HT-29 (cell line): ENCODE measurements at regions not wholly inside any gene's neighbourhood (a gene's known extent, or its start where the extent isn't known, plus 50 kb on each side); places are given as distances from the start of the nearest gene placed in this dataset.
"Not testable (repeated sequence)": the region's sequence is repeated elsewhere in the genome, so short reads cannot be mapped to it uniquely, and the experiment has no call there.

Source experiments
- DNase-seq: peaks from one replicate; pipeline ENCODE4 v3.0.0-alpha.2; 2015; ENCODE audit warnings: low spot score

DNA sequence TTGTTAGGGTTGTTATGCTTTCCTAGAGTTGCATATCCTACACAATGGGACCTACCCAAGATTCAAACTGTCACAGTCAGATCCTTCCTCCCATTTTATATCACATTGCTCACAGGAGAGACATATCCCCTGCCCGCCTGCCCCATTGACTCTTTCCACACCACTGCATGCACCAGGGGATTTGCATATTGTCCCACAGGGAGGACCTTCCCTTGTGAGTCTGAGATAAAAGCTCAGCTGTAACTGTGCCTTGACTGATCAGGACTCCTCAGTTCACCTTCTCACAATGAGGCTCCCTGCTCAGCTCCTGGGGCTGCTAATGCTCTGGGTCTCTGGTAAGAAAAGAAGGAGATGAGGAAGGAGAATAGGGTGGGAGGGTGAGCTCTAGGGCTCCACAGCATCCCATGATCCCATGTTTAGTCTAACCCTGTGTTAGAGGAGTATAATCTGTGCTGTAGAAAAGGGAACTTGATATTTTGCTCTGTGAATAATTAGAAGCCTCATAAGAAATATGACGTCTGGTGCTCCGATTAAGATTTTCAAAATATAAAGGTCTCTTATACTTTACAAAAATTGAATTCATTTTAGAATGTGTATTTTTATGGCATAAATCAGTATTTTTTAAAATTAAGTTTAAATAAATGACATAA, 1268.4 kb downstream of the RPIA start:
- DNase-seq: not testable (repeated sequence)

GRCh38 chr2:89960570-89960969, 1269.1 kb downstream of the RPIA start:
- DNase-seq: not testable (repeated sequence)

DNA sequence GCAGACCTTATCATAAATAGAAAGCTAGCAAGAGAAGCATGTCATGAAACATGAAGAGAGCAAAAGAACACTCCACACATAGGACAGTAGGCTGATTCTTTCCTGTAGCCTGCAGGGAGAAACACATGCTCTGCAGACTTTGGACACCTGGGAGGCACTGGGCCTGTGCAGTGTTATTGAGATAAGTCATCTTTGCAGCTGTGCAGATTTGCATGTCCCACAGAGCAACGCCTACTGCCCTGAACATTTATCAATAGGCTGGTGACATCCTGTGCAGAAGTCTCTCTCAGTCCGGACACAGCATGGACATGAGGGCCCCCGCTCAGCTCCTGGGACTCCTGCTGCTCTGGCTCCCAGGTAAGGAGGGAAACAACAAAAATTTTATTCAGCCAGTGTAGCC, 1277.1 kb downstream of the RPIA start:
- DNase-seq: not testable (repeated sequence)

- DNase-seq: not testable (repeated sequence)
These were observed 1277.7 kb downstream of the RPIA start for GRCh38 chr2:89969190-89969589.

GRCh38 chr2:89973849-89974248, 1282.4 kb downstream of the RPIA start:
- DNase-seq: not testable (repeated sequence)

- not testable (repeated sequence) for DNase-seq
These were observed 1288.5 kb downstream of the RPIA start for GRCh38 chr2:89979826-89980537.

GRCh38 chr2:89982246-89982645, 1290.8 kb downstream of the RPIA start:
- not testable (repeated sequence) for DNase-seq

DNA sequence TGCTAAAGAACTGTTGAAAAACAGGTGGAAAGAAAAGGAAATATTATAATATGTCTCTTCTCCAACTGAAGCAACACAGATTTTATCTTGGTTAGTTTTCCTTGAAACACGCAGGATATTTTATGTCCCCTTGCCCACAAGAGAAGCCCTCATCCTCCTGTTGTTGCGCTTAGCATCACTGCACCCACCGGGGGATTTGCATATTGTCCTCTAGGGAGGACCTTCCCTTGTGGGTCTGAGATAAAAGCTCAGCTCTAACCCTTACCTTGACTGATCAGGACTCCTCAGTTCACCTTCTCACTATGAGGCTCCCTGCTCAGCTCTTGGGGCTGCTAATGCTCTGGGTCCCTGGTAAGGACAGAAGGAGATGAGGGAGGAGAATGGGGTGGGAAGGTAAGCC, 1294.2 kb downstream of the RPIA start:
- DNase-seq: not testable (repeated sequence)

DNA sequence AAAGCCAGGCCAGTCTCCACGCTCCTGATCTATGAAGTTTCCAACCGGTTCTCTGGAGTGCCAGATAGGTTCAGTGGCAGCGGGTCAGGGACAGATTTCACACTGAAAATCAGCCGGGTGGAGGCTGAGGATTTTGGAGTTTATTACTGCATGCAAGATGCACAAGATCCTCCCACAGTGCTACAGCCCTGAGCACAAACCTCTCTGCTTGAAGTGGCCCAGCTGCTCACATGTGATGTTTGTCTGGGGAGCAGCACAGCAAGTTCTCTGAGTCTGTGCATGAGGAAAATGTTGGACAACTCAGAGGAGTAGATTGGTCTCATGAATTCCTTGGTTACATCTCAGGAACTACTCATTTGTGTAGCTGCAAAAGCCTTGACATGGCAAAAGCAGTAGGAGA, 1295.1 kb downstream of the RPIA start:
- not testable (repeated sequence) for DNase-seq

GRCh38 chr2:89996779-89997178, 1305.3 kb downstream of the RPIA start:
- DNase-seq: not testable (repeated sequence)

- DNase-seq: not testable (repeated sequence)
These were observed 1313.1 kb downstream of the RPIA start for GRCh38 chr2:90004553-90004952.

DNA sequence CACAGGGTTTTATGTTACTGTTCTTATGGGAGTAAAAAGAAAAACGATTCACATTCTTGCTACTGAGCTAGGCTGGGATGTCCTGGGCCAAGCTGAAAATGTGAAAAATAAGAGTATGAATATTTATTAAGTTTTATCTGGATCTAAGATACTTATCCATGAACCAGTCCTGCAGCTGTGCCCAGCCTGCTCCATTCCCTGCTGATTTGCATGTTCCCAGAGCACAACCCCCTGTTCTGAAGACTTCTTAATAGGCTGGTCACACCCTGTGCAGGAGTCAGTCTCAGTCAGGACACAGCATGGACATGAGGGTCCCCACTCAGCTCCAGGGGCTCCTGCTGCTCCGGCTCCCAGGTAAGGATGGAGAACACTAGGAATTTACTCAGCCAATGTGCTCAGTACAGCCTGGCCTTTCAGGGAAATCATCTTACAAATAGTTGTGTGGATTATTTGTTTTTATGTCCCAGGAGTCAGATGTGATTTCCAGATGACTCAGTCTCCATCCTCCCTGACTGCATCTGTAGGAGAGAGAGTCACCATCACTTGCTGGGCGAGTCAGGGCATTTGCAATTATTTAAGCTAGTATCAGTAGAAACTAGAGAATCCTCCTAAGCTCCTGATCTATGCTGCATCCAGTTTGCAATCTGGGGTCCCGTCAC, 1319.1 kb downstream of the RPIA start:
- DNase-seq: not testable (repeated sequence)

- not testable (repeated sequence) for DNase-seq
These were observed 1319.6 kb downstream of the RPIA start for GRCh38 chr2:90011101-90011443.

DNA sequence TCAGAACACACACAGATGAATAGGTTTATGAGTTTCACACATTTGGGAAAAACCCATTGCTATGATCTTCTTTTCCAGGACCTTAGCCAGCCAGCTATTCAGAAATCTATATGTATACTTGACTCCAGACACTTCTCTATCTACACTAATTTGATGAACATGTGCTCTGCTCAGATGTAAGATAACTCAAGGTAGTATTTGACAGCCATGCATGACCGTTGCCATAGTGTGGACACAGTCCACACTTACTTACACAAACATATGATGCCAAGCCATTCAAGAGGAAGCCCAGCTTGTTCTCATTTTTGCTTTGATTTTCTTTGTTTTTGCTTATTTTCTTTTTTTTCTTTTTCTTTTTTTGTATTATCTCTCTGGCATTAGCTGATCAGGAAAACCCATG, 1328.4 kb downstream of the RPIA start:
- DNase-seq: not testable (repeated sequence)

DNA sequence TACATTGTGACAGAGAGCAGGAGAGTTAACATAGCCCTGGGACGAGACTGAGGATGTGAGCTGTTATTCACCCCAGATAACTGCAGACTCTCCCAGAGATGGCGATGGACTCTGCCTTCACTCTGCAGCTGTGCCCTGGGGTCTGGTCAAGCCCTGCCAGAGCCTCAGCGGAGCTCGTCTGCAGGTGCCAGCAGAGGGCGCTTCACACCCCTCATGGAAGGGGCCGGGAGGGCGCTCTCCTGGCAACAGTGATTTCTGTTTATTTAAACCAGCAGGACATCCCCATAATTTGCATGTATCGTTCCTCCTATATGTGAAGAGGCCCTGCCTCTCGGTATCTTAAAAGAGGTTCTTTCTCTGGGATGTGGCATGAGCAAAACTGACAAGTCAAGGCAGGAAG, 1329.8 kb downstream of the RPIA start:
- DNase-seq: not testable (repeated sequence)

DNA sequence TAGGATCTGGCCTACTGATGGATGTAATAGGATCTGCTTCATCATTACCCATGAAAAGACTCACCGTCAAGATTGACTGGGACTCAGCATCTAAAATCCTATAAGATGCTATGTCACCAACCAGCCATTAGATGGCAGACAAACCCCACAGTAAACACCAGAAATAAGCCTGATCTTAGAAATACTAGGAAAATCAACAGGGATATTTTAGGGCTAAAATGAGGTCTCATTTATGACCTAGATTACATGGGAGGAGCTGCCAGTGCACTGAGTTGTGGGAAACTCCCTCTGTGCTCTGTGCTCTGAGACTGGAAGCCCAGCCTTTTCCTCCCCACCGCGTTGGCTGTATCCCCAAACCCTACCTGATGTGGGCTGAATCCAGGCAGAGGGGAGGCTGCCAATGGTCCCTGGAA, 1335.8 kb downstream of the RPIA start:
- not testable (repeated sequence) for DNase-seq

DNA sequence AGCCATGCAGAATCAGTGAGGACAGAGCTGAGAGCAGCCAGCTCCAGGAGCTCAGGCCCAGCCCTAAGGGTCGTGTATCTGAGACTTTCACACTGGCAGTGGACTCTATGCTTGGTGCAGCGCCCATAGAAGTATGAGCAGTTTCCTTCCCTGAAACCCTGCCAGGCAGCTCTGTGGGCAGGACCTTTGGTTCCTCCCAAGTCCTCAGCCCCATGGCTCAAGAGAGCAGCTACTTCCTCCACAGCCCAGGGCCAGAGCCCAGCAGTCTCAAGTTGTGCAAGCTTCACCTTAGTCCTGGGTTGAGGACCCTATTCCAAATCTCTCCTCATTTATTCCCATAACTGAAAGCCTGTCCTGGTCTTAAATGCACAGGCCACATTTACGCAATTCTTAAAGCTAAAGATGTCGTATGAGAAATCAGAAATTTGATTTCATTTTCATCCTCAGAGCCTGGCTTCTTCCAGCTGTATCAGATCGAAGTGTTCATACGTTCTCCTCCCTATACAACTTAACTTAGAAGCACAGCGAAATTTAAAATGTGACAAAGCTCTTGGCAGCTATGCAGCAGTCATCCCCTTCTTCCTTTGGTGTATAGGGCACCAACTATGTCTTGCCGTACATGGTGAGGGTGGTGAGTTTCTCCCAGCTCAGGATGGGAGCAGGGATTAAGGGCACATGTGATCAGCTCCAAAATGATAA, 1337.1 kb downstream of the RPIA start:
- DNase-seq: not testable (repeated sequence)

GRCh38 chr2:90029080-90029428, 1337.6 kb downstream of the RPIA start:
- DNase-seq: not testable (repeated sequence)

DNA sequence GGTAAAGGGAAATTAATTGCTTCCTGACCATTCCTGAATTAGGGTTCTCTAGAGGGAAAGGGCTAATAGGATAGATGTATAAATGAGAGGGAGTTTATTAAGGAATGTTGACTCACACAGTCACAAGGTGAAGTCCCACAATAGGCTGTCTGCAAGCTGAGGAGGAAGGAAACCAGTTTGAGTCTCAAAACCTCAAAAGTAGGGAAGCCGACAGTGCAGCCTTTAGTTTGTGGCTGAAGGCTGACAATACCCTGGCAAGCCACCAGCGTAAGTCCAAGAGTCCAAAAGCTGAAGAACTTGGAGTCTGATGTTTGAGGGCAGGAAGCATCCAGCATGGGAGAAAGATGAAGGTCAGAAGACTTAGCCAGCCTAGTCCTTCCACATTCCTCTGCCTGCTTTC, 1340.8 kb downstream of the RPIA start:
- DNase-seq: not testable (repeated sequence)

GRCh38 chr2:90036335-90036734, 1344.9 kb downstream of the RPIA start:
- peak; percentile 3 for DNase-seq

DNA sequence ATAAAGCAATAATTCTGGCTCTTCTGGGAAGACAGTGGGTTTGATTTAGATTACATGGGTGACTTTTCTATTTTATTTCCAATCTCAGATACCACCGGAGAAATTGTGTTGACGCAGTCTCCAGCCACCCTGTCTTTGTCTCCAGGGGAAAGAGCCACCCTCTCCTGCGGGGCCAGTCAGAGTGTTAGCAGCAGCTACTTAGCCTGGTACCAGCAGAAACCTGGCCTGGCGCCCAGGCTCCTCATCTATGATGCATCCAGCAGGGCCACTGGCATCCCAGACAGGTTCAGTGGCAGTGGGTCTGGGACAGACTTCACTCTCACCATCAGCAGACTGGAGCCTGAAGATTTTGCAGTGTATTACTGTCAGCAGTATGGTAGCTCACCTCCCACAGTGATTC, 1347.6 kb downstream of the RPIA start:
- DNase-seq: not testable (repeated sequence)

GRCh38 chr2:90047776-90048175, 1356.3 kb downstream of the RPIA start:
- DNase-seq: not testable (repeated sequence)
